HG03039 (cell line): ENCODE measurements at regions not wholly inside any gene's neighbourhood (a gene's known extent, or its start where the extent isn't known, plus 50 kb on each side); places are given as distances from the start of the nearest gene placed in this dataset.

Experiments
- ATAC-seq: cut with Tn5 transposase; IDR thresholded peaks from one replicate; pipeline ENCODE4 v1.9.1; 2021; ENCODE audit warnings: mild to moderate bottlenecking, moderate library complexity; ENCODE audit not compliant: unreplicated experiment

- no peak for ATAC-seq
Measured at GRCh38 chr18:73869182-73869581, 278.5 kb downstream of the FBXO15 start.

GRCh38 chr18:73861771-73862170 lies 285.9 kb downstream of the FBXO15 start:
- no peak for ATAC-seq

- no peak for ATAC-seq
Measured at GRCh38 chr18:73859837-73860397, 287.7 kb downstream of the FBXO15 start.

GRCh38 chr18:73852789-73853549 lies 294.7 kb downstream of the FBXO15 start:
- ATAC-seq, result no peak

GRCh38 chr18:73850782-73851181 lies 296.9 kb downstream of the FBXO15 start:
- no peak for ATAC-seq

GRCh38 chr18:73848656-73849055 lies 299.0 kb downstream of the FBXO15 start:
- no peak for ATAC-seq

- no peak for ATAC-seq
Measured at GRCh38 chr18:73843455-73843854, 304.2 kb downstream of the FBXO15 start.

GRCh38 chr18:73842795-73843394 lies 304.7 kb downstream of the FBXO15 start:
- ATAC-seq, result peak; percentile 73

GRCh38 chr18:73841661-73842060 lies 306.0 kb downstream of the FBXO15 start:
- ATAC-seq, result no peak

- ATAC-seq, result no peak
Measured at GRCh38 chr18:73840319-73840945, 307.2 kb downstream of the FBXO15 start.

- no peak for ATAC-seq
Measured at GRCh38 chr18:73839441-73839840, 308.2 kb downstream of the FBXO15 start.

GRCh38 chr18:73838107-73838506 lies 309.5 kb downstream of the FBXO15 start:
- no peak for ATAC-seq

- no peak for ATAC-seq
Measured at GRCh38 chr18:73835656-73836364, 311.8 kb downstream of the FBXO15 start.

GRCh38 chr18:73835039-73835438 lies 312.6 kb downstream of the FBXO15 start:
- ATAC-seq, result no peak

GRCh38 chr18:73831688-73832087 lies 315.9 kb downstream of the FBXO15 start:
- no peak for ATAC-seq

- no peak for ATAC-seq
Measured at GRCh38 chr18:73829146-73829545, 318.5 kb downstream of the FBXO15 start.

GRCh38 chr18:73827801-73828200 lies 319.8 kb downstream of the FBXO15 start:
- no peak for ATAC-seq

GRCh38 chr18:73826098-73826497 lies 321.5 kb downstream of the FBXO15 start:
- no peak for ATAC-seq

GRCh38 chr18:73824671-73825070 lies 323.0 kb downstream of the FBXO15 start:
- no peak for ATAC-seq

GRCh38 chr18:73812423-73812822 lies 335.2 kb downstream of the FBXO15 start:
- ATAC-seq, result no peak

- ATAC-seq, result no peak
Measured at GRCh38 chr18:73807551-73808192, 340.0 kb downstream of the FBXO15 start.
